ENCODE measurements at regions not wholly inside any gene's neighbourhood (a gene's known extent, or its start where the extent isn't known, plus 50 kb on each side); places are given as distances from the start of the nearest gene placed in this dataset.

GRCh38 chr3:168476360-168476980, 380.7 kb upstream of the GOLIM4 start:
- no peak for TF ChIP-seq CTCF (IDR thresholded peaks at IDR 0.05; ENCODE audit: borderline replicate concordance, extremely low read depth, low read length, poor library complexity, severe bottlenecking)
- TF ChIP-seq EZH2 (IDR thresholded peaks at IDR 0.05; ENCODE audit: borderline replicate concordance, low read depth, low read length, severe bottlenecking) = no peak
